ENCODE measurements at regions not wholly inside any gene's neighbourhood (a gene's known extent, or its start where the extent isn't known, plus 50 kb on each side); places are given as distances from the start of the nearest gene placed in this dataset.

- Histone ChIP-seq H3K27ac (no peak overlapping the region), H3K4me1 (no peaks in the 10 kb centered on the region), H3K27me3 (no peaks in the 10 kb centered on the region), H3K9me3 (no peaks in the 10 kb centered on the region), H3K4me3 (no peak overlapping the region), H3K36me3 (no peaks in the 10 kb centered on the region)
- intact Hi-C loops (cut with DNase I), result no loop called here
- DNase-seq (no peak), ATAC-seq (no peak)
- TF ChIP-seq CTCF (IDR thresholded peaks at IDR 0.05), result no peak
These were observed 698.6 kb upstream of the MDGA2 start for GRCh38 chr14:48373981-48374380.

- ATAC-seq (no peak), DNase-seq (no peak)
- H3K9me3 ChIP-seq, result no peaks in the 10 kb centered on the region
- H3K4me3 ChIP-seq, result no peak overlapping the region
- H3K36me3 ChIP-seq, result no peaks in the 10 kb centered on the region
- intact Hi-C loops (cut with DNase I), result no loop called here
- no peak overlapping the region for H3K27ac ChIP-seq
- no peaks in the 10 kb centered on the region for H3K27me3 ChIP-seq
- no peaks in the 10 kb centered on the region for H3K4me1 ChIP-seq
- TF ChIP-seq CTCF (IDR thresholded peaks at IDR 0.05), result no peak
These were observed 675.6 kb upstream of the MDGA2 start for GRCh38 chr14:48350971-48351370.

DNA sequence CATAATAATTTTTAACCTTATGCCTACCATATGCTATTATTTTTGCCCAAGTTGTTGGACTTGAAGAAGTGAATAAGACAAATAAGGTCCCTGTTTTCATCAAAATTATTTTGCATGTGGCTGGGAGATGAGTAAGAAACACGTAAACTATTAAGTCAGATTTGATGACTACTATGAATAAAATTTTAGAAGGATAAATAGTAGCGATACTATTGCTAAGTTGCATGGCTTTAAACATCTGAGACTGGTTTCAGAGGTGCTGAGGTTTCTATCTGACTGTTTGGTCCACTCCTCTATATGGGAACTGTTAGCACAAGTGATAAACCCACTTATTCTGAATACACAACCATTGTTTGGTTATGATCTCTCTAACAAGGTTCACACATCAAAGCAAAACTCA is 674.3 kb upstream of the MDGA2 start:
- intact Hi-C loops (cut with DNase I), result no loop called here
- H3K36me3 ChIP-seq, result no peaks in the 10 kb centered on the region
- no peaks in the 10 kb centered on the region for H3K9me3 ChIP-seq
- no peak for ATAC-seq
- TF ChIP-seq CTCF (IDR thresholded peaks at IDR 0.05), result no peak
- DNase-seq, result no peak
- no peaks in the 10 kb centered on the region for H3K4me1 ChIP-seq
- H3K4me3 ChIP-seq, result no peak overlapping the region
- no peaks in the 10 kb centered on the region for H3K27me3 ChIP-seq
- no peak overlapping the region for H3K27ac ChIP-seq

DNA sequence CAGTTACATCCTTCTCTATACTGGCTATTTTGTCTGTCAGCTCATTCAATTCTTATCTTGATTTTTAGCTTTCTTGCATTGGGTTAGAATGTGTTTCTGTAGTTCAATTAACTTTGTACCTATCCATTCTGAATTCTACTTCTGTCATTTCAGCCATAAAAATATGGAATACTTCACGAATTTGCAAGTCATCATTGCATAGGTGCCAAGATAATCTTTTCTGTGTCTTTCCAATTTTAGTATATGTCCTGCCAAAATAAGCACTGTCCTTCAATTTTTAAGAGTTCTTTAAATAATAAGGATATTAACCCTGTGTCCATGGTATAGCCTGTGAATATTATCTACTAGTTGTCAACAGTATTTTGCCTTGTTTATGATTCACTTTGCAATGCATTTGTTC is 665.7 kb upstream of the MDGA2 start:
- no peak overlapping the region for H3K27ac ChIP-seq
- no peaks in the 10 kb centered on the region for H3K36me3 ChIP-seq
- DNase-seq, result no peak
- intact Hi-C loops (cut with DNase I), result no loop called here
- no peak for TF ChIP-seq CTCF (IDR thresholded peaks at IDR 0.05)
- H3K27me3 ChIP-seq, result no peaks in the 10 kb centered on the region
- no peak for ATAC-seq
- peaks cover 0 to 10% of the 10 kb centered on the region in 2 donors for H3K9me3 ChIP-seq
- no peaks in the 10 kb centered on the region for H3K4me1 ChIP-seq
- H3K4me3 ChIP-seq, result no peak overlapping the region

- ATAC-seq (no peak), DNase-seq (no peak)
- peaks cover 0 to 4% of the 10 kb centered on the region in 2 donors for H3K9me3 ChIP-seq
- H3K27me3 ChIP-seq, result no peaks in the 10 kb centered on the region
- H3K27ac ChIP-seq, result no peak overlapping the region
- H3K4me3 ChIP-seq, result no peak overlapping the region
- no peaks in the 10 kb centered on the region for H3K36me3 ChIP-seq
- no peak for TF ChIP-seq CTCF (IDR thresholded peaks at IDR 0.05)
- intact Hi-C loops (cut with DNase I), result no loop called here
- no peaks in the 10 kb centered on the region for H3K4me1 ChIP-seq
These were observed 658.0 kb upstream of the MDGA2 start for GRCh38 chr14:48333221-48333920.

All from left lung (tissue), 4 donors.